NCI-H2107 treated with DMSO at 0.1 percent for 48 hours (cell line): ENCODE measurements at regions not wholly inside any gene's neighbourhood (a gene's known extent, or its start where the extent isn't known, plus 50 kb on each side); places are given as distances from the start of the nearest gene placed in this dataset.

Experiments
- DNase-seq: peaks from one replicate; lab custom pipeline; 2025; ENCODE audit not compliant: unreplicated experiment; lab: John Stamatoyannopoulos, UW

GRCh38 chr20:60410618-60411264 lies 452.5 kb downstream of the CDH26 start:
- no peak for DNase-seq

GRCh38 chr20:60411813-60412212 lies 453.6 kb downstream of the CDH26 start:
- DNase-seq = no peak

- DNase-seq = no peak
Observed at GRCh38 chr20:60420676-60421229, 462.5 kb downstream of the CDH26 start.

- DNase-seq = no peak
Observed at GRCh38 chr20:60422848-60423247, 464.6 kb downstream of the CDH26 start.

GRCh38 chr20:60424267-60424902 lies 466.2 kb downstream of the CDH26 start:
- DNase-seq = no peak

- DNase-seq = no peak
Observed at GRCh38 chr20:60427516-60427915, 469.3 kb downstream of the CDH26 start.

- DNase-seq = no peak
Observed at GRCh38 chr20:60428651-60429050, 470.4 kb downstream of the CDH26 start.

- DNase-seq = no peak
Observed at GRCh38 chr20:60430516-60431001, 472.3 kb downstream of the CDH26 start.

GRCh38 chr20:60431349-60431748 lies 473.1 kb downstream of the CDH26 start:
- DNase-seq = no peak

- no peak for DNase-seq
Observed at GRCh38 chr20:60437418-60437817, 479.2 kb downstream of the CDH26 start.

- DNase-seq = no peak
Observed at GRCh38 chr20:60446267-60447111, 488.3 kb downstream of the CDH26 start.

- DNase-seq = no peak
Observed at GRCh38 chr20:60447703-60448102, 489.5 kb downstream of the CDH26 start.

GRCh38 chr20:60453388-60454246 lies 495.4 kb downstream of the CDH26 start:
- no peak for DNase-seq

- DNase-seq = no peak
Observed at GRCh38 chr20:60454491-60454890, 496.3 kb downstream of the CDH26 start.

- DNase-seq = no peak
Observed at GRCh38 chr20:60455272-60455671, 497.0 kb downstream of the CDH26 start.

- no peak for DNase-seq
Observed at GRCh38 chr20:60459212-60459611, 501.0 kb downstream of the CDH26 start.

GRCh38 chr20:60461993-60462392 lies 503.8 kb downstream of the CDH26 start:
- no peak for DNase-seq

GRCh38 chr20:60463798-60464197 lies 505.6 kb downstream of the CDH26 start:
- no peak for DNase-seq

GRCh38 chr20:60465439-60465838 lies 507.2 kb downstream of the CDH26 start:
- DNase-seq = no peak

- DNase-seq = no peak
Observed at GRCh38 chr20:60465993-60466686, 507.9 kb downstream of the CDH26 start.
